ENCODE measurements at regions not wholly inside any gene's neighbourhood (a gene's known extent, or its start where the extent isn't known, plus 50 kb on each side); places are given as distances from the start of the nearest gene placed in this dataset.

DNA sequence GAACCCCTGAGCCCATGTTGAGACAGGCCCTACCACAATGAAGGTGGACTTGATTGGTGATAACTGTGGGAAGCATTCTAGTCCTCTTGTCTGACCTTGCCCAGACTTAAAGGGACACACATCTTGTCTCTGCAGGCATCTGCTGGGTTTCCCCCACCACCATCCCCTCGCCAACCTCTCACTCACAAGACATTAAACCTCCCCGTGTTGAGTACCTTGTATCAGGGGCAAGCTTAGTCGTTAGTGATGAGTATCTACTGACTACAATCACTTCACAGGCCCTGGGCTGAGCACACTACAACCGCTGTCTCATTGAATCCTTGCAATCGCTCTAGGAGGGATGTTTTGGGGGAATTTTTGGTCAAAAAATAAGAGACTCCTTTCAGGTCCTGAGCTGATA lies 86.0 kb downstream of the ICOS start (continued):
- TF ChIP-seq, protein P1, sequence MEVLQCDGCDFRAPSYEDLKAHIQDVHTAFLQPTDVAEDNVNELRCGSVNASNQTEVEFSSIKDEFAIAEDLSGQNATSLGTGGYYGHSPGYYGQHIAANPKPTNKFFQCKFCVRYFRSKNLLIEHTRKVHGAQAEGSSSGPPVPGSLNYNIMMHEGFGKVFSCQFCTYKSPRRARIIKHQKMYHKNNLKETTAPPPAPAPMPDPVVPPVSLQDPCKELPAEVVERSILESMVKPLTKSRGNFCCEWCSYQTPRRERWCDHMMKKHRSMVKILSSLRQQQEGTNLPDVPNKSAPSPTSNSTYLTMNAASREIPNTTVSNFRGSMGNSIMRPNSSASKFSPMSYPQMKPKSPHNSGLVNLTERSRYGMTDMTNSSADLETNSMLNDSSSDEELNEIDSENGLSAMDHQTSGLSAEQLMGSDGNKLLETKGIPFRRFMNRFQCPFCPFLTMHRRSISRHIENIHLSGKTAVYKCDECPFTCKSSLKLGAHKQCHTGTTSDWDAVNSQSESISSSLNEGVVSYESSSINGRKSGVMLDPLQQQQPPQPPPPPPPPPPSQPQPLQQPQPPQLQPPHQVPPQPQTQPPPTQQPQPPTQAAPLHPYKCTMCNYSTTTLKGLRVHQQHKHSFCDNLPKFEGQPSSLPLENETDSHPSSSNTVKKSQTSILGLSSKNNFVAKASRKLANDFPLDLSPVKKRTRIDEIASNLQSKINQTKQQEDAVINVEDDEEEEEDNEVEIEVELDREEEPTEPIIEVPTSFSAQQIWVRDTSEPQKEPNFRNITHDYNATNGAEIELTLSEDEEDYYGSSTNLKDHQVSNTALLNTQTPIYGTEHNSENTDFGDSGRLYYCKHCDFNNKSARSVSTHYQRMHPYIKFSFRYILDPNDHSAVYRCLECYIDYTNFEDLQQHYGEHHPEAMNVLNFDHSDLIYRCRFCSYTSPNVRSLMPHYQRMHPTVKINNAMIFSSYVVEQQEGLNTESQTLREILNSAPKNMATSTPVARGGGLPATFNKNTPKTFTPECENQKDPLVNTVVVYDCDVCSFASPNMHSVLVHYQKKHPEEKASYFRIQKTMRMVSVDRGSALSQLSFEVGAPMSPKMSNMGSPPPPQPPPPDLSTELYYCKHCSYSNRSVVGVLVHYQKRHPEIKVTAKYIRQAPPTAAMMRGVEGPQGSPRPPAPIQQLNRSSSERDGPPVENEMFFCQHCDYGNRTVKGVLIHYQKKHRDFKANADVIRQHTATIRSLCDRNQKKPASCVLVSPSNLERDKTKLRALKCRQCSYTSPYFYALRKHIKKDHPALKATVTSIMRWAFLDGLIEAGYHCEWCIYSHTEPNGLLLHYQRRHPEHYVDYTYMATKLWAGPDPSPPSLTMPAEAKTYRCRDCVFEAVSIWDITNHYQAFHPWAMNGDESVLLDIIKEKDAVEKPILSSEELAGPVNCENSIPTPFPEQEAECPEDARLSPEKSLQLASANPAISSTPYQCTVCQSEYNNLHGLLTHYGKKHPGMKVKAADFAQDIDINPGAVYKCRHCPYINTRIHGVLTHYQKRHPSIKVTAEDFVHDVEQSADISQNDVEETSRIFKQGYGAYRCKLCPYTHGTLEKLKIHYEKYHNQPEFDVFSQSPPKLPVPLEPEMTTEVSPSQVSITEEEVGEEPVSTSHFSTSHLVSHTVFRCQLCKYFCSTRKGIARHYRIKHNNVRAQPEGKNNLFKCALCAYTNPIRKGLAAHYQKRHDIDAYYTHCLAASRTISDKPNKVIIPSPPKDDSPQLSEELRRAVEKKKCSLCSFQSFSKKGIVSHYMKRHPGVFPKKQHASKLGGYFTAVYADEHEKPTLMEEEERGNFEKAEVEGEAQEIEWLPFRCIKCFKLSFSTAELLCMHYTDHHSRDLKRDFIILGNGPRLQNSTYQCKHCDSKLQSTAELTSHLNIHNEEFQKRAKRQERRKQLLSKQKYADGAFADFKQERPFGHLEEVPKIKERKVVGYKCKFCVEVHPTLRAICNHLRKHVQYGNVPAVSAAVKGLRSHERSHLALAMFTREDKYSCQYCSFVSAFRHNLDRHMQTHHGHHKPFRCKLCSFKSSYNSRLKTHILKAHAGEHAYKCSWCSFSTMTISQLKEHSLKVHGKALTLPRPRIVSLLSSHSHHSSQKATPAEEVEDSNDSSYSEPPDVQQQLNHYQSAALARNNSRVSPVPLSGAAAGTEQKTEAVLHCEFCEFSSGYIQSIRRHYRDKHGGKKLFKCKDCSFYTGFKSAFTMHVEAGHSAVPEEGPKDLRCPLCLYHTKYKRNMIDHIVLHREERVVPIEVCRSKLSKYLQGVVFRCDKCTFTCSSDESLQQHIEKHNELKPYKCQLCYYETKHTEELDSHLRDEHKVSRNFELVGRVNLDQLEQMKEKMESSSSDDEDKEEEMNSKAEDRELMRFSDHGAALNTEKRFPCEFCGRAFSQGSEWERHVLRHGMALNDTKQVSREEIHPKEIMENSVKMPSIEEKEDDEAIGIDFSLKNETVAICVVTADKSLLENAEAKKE (CRISPR knock-in tag; IDR thresholded peaks at IDR 0.05), result no peak
- TF ChIP-seq EZH2phosphoT487 (IDR thresholded peaks at IDR 0.05; ENCODE audit: unreplicated experiment) (no peak), NANOG (IDR thresholded peaks at IDR 0.05; ENCODE audit: borderline replicate concordance) (no peak), POLR2AphosphoS5 (IDR thresholded peaks at IDR 0.05; ENCODE audit: low read depth) (no peak), ZNF331 (CRISPR knock-in tag; IDR thresholded peaks at IDR 0.05; ENCODE audit: low read depth) (no peak), CREB1 (CRISPR knock-in tag; IDR thresholded peaks at IDR 0.05; ENCODE audit: low read depth) (no peak), JUNB (IDR thresholded peaks at IDR 0.05; ENCODE audit: unreplicated experiment) (no peak)
- TF ChIP-seq, protein P2, sequence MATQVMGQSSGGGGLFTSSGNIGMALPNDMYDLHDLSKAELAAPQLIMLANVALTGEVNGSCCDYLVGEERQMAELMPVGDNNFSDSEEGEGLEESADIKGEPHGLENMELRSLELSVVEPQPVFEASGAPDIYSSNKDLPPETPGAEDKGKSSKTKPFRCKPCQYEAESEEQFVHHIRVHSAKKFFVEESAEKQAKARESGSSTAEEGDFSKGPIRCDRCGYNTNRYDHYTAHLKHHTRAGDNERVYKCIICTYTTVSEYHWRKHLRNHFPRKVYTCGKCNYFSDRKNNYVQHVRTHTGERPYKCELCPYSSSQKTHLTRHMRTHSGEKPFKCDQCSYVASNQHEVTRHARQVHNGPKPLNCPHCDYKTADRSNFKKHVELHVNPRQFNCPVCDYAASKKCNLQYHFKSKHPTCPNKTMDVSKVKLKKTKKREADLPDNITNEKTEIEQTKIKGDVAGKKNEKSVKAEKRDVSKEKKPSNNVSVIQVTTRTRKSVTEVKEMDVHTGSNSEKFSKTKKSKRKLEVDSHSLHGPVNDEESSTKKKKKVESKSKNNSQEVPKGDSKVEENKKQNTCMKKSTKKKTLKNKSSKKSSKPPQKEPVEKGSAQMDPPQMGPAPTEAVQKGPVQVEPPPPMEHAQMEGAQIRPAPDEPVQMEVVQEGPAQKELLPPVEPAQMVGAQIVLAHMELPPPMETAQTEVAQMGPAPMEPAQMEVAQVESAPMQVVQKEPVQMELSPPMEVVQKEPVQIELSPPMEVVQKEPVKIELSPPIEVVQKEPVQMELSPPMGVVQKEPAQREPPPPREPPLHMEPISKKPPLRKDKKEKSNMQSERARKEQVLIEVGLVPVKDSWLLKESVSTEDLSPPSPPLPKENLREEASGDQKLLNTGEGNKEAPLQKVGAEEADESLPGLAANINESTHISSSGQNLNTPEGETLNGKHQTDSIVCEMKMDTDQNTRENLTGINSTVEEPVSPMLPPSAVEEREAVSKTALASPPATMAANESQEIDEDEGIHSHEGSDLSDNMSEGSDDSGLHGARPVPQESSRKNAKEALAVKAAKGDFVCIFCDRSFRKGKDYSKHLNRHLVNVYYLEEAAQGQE (IDR thresholded peaks at IDR 0.05; ENCODE audit: unreplicated experiment), result no peak
- TF ChIP-seq, protein P3, sequence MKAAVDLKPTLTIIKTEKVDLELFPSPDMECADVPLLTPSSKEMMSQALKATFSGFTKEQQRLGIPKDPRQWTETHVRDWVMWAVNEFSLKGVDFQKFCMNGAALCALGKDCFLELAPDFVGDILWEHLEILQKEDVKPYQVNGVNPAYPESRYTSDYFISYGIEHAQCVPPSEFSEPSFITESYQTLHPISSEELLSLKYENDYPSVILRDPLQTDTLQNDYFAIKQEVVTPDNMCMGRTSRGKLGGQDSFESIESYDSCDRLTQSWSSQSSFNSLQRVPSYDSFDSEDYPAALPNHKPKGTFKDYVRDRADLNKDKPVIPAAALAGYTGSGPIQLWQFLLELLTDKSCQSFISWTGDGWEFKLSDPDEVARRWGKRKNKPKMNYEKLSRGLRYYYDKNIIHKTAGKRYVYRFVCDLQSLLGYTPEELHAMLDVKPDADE (IDR thresholded peaks at IDR 0.05), result no peak

Data from GM23338 (cell line).